ENCODE measurements at regions not wholly inside any gene's neighbourhood (a gene's known extent, or its start where the extent isn't known, plus 50 kb on each side); places are given as distances from the start of the nearest gene placed in this dataset.
"Not testable (repeated sequence)": the region's sequence is repeated elsewhere in the genome, so short reads cannot be mapped to it uniquely, and the experiment has no call there.

- no peak for DNase-seq (ENCODE audit: low read depth in 3 of 3, low spot score in 1 of 3)
Measured at GRCh38 chrX:13223868-13224567, 95.8 kb downstream of the ATXN3L start.

DNA sequence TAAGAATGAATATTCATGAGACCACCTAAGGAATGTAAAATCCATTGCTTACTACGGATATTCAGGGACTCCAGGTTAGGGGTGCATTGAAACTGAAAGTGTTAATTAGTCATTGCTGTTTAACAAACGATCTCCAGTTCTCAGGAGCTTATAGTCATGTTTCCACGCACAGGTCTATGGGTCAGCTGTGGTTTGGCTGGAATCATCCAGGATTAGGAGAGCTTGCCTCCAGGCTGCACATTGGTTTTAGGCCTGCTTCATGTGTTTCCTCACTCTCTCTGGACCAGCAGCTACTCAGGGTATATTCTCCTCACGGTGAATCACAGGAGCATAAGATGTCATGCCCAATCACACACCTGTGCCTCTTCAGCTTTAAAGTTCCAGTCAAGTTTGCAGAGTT is 98.9 kb downstream of the ATXN3L start:
- no peak for DNase-seq (ENCODE audit: low read depth in 3 of 3, low spot score in 1 of 3)

DNA sequence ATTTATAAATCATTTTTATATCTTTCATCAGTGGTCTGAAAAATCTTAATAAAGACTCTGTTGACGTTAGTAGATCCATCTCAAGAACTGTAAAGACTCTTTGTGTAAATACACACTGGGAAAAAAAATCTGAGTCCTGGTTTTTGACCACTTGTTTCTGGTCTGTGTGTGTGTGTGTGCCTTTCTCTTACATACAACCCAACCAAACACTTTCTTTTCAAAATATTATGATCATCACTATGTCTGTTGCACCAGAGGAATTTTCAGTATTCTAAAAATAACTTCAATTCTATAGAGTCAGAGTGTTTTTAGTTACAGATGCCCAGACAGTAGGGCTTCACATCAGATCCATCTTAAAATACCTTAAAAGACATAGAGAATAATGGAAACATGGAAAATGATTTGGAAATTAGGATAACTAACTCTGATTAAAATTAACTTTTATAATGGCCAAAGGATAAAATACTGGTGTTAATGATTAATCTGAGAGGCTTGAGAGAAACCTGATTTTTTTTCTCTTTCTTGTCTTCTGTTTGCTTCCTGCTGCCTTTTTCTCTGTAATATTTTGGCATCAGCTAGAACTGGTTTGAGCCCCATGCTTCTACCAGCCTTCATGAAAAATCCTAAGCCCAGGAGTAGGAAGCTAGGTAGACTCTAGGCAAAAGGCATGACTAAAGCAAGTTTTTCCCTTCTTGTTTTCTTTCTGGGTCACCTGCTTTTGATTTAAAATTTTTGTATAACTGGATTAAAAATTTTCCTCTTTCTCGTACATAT is 99.7 kb downstream of the ATXN3L start:
- DNase-seq (ENCODE audit: low read depth in 3 of 3, low spot score in 1 of 3) = no peak

- no peak for DNase-seq (ENCODE audit: low read depth in 3 of 3, low spot score in 1 of 3)
Measured at GRCh38 chrX:13218758-13219157, 101.1 kb downstream of the ATXN3L start.

GRCh38 chrX:13216139-13216538 is 103.7 kb downstream of the ATXN3L start:
- DNase-seq (ENCODE audit: low read depth in 3 of 3, low spot score in 1 of 3) = no peak

- no peak for DNase-seq (ENCODE audit: low read depth in 3 of 3, low spot score in 1 of 3)
Measured at GRCh38 chrX:13215729-13216128, 104.1 kb downstream of the ATXN3L start.

- no peak for DNase-seq (ENCODE audit: low read depth in 3 of 3, low spot score in 1 of 3)
Measured at GRCh38 chrX:13212191-13212651, 107.6 kb downstream of the ATXN3L start.

DNA sequence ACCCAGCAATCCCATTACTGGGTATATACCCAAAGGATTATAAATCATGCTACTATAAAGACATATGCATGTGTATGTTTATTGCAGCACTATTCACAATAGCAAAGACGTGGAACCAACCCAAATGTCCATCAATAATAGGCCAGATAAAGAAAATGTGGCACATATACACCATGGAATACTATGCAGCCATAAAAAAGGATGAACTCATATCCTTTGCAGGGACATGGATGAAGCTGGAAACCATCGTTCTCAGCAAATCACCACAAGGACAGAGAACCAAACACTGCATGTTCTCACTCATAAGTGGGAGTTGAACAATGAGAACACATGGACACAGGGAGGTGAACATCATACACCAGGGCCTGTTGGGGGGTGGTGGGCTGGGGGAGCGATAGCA is 109.7 kb downstream of the ATXN3L start:
- DNase-seq (ENCODE audit: low read depth in 3 of 3, low spot score in 1 of 3) = not testable (repeated sequence)

GRCh38 chrX:13209704-13210103 is 110.1 kb downstream of the ATXN3L start:
- DNase-seq (ENCODE audit: low read depth in 3 of 3, low spot score in 1 of 3) = not testable (repeated sequence)

DNA sequence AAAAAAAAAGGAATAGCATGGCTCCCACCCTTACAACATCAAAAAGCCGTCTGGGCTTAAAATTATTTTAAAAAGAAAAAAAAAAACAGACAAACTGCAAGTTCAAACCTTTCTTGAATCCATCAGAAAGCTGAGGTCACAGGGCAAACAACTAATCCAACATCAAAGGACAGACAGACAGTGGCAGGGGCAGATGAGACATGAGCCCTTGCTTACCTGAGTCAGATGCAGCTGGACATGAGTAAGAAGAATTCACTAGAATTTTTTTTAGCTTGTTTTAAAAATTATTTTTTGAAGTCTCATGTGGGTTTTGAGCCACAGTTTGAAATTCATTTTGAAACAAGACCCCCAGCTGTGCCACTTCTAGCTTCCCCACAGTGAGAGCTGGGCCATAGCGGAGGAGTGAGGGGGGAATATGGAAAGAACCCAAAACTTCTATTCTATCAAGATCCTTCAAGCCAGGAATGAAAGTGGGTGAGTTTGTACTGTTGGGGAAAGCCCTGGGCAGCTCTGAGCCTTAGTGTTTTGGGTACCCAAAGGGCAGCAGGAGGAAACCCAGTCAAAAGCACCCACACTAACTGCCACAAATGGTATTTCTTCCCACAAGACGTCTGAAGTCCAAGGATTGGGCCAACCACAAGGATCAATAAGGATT is 111.4 kb downstream of the ATXN3L start:
- no peak for DNase-seq (ENCODE audit: low read depth in 3 of 3, low spot score in 1 of 3)

GRCh38 chrX:13203271-13203670 is 116.6 kb downstream of the ATXN3L start:
- DNase-seq (ENCODE audit: low read depth in 3 of 3, low spot score in 1 of 3) = no peak

GRCh38 chrX:13201605-13202219 is 118.1 kb downstream of the ATXN3L start:
- DNase-seq (ENCODE audit: low read depth in 3 of 3, low spot score in 1 of 3) = no peak

DNA sequence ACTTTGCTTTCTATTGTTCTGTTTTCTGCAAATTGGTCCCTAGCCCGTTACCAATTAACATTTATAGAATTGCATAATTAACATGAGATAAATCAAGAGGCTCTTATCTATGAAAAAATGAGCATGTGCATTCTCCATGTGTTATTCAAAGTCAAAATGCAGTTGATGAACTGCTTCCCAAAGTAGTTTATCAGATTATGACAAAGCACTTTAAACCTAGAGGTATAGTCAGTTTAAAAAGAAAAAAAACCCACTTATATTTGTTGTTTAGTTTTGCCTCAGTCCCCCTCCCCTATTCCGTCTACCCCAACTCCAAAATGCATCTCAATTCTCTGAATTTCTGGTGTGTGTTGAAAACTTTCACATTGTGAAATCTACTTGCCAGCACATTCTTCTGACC is 119.5 kb downstream of the ATXN3L start:
- DNase-seq (ENCODE audit: low read depth in 3 of 3, low spot score in 1 of 3) = no peak

GRCh38 chrX:13198762-13199064 is 121.1 kb downstream of the ATXN3L start:
- no peak for DNase-seq (ENCODE audit: low read depth in 3 of 3, low spot score in 1 of 3)

GRCh38 chrX:13198056-13198761 is 121.6 kb downstream of the ATXN3L start:
- no peak for DNase-seq (ENCODE audit: low read depth in 3 of 3, low spot score in 1 of 3)

- DNase-seq (ENCODE audit: low read depth in 3 of 3, low spot score in 1 of 3) = no peak
Measured at GRCh38 chrX:13196782-13197181, 123.1 kb downstream of the ATXN3L start.

DNA sequence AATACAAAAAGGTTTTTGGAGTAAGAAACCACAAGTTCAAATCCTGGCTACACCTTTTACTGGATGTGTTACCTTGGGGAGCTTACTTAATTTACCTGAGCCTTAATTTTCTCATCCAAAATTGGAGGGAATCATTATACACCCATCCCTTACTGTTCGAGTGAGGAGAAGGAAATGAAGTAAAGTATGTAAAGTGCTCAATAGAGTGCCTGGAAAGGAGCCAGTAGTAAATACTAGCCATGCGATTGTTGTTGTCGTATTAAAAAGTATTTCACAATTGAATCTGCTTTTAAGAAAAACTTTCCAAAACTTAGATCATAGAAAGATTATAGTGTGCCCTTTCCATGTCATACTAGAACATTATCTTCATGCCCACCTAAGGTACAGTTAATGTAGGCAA is 124.5 kb downstream of the ATXN3L start:
- DNase-seq (ENCODE audit: low read depth in 3 of 3, low spot score in 1 of 3) = no peak

DNA sequence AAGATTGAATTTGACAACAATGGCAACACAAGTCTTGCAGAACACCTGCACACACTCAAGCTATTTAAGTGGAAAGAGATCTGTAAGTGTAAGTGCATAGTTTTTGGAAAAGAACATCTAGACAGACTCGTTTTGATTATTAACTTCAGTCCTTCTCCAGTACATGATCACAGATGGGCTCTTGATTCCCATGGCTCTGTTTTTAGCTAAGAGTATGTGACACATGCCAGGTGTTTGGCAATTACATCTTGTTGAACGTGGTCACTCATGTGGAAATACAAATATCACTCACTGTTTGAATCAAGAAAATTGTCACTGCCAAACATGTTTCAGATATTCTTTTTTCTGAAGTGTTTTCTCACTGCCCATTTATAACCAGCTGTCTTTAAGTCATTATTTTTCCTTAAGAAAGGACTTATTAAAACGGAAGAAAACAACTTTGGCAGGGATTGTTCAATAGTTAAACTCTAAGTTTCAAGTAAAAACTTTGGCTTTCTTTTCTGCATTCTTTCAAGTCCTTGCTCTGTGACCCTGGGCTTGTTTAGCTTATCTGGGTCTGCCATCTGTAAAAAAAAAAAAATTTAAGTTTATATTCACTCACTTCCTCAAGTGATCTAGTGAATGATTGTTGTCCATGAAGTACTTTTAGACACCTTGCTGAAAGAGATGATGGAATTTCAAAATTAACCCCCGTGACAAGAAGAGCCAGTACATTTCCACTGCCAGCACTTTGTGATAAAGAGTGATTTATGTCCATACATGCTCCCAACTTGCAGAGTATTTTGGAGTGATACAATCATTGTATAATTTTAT is 125.4 kb downstream of the ATXN3L start:
- no peak for DNase-seq (ENCODE audit: low read depth in 3 of 3, low spot score in 1 of 3)

GRCh38 chrX:13190051-13190450 is 129.8 kb downstream of the ATXN3L start:
- no peak for DNase-seq (ENCODE audit: low read depth in 3 of 3, low spot score in 1 of 3)

- DNase-seq (ENCODE audit: low read depth in 3 of 3, low spot score in 1 of 3) = no peak
Measured at GRCh38 chrX:13189380-13189779, 130.5 kb downstream of the ATXN3L start.

Data from stimulated activated CD4-positive, alpha-beta T cell treated with anti-CD3 and anti-CD28 coated beads, TNF-alpha, amount 100 ng/mL, for 1 hour (primary cell).